ENCODE measurements at regions not wholly inside any gene's neighbourhood (a gene's known extent, or its start where the extent isn't known, plus 50 kb on each side); places are given as distances from the start of the nearest gene placed in this dataset.

GRCh38 chr1:56152635-56153034 lies 426.7 kb downstream of the PLPP3 start:
- Histone ChIP-seq H3K18ac (ENCODE audit: low read length) (no peak overlapping the region), H3K27ac (ENCODE audit: low read depth, low read length) (no peak overlapping the region), H4K8ac (ENCODE audit: low read depth, low read length) (no peak overlapping the region), H3K4me3 (ENCODE audit: low read depth, low read length) (no peak overlapping the region), H4K91ac (ENCODE audit: low read depth, low read length) (no peak overlapping the region), H3K79me2 (ENCODE audit: control insufficient read depth, insufficient read depth, low read length, poor library complexity) (no peaks in the 10 kb centered on the region), H3K36me3 (ENCODE audit: control insufficient read depth in 1 of 2, insufficient read depth in 2 of 2, low read length in 2 of 2) (no peaks in the 10 kb centered on the region), H2BK120ac (ENCODE audit: insufficient read depth, low read length, poor library complexity) (no peak overlapping the region), H2AK5ac (ENCODE audit: low read length) (no peak overlapping the region), H3K4me2 (ENCODE audit: low read length) (no peak overlapping the region), H3K9ac (ENCODE audit: low read length) (no peak overlapping the region), H3K4ac (ENCODE audit: low read depth, low read length) (no peak overlapping the region), H2AFZ (ENCODE audit: insufficient read depth, low read length, poor library complexity) (no peak overlapping the region), H3K23ac (ENCODE audit: low read length) (no peak overlapping the region), H3K14ac (ENCODE audit: low read length) (no peak overlapping the region), H3K9me3 (ENCODE audit: insufficient read depth, low read depth, low read length) (no peaks in the 10 kb centered on the region), H2BK5ac (ENCODE audit: low read depth, low read length, poor library complexity) (no peak overlapping the region), H3K27me3 (ENCODE audit: insufficient read depth, low read length) (no peaks in the 10 kb centered on the region), H3K4me1 (ENCODE audit: control insufficient read depth in 1 of 2, insufficient read depth in 2 of 2, low read length in 2 of 2) (peaks cover under 1 to 3% of the 10 kb centered on the region in 2 experiments), H3K79me1 (ENCODE audit: low read length) (peaks cover 2% of the 10 kb centered on the region), H2BK12ac (ENCODE audit: low read length) (no peak overlapping the region), H4K12ac (ENCODE audit: low read depth, low read length) (no peak overlapping the region)
- DNase-seq, result no peak
- WGBS (ENCODE audit: extremely low coverage, insufficient coverage, insufficient read length), result no CpG with 5 or more reads among the region's 3 CpGs

- Histone ChIP-seq H2AFZ (ENCODE audit: insufficient read depth, low read length, poor library complexity) (no peak overlapping the region), H3K9ac (ENCODE audit: low read length) (no peak overlapping the region), H3K4ac (ENCODE audit: low read depth, low read length) (no peak overlapping the region), H3K36me3 (ENCODE audit: control insufficient read depth in 1 of 2, insufficient read depth in 2 of 2, low read length in 2 of 2) (no peaks in the 10 kb centered on the region), H3K14ac (ENCODE audit: low read length) (no peak overlapping the region), H2BK5ac (ENCODE audit: low read depth, low read length, poor library complexity) (no peak overlapping the region), H3K27ac (ENCODE audit: low read depth, low read length) (no peak overlapping the region), H4K12ac (ENCODE audit: low read depth, low read length) (no peak overlapping the region), H3K4me3 (ENCODE audit: low read depth, low read length) (no peak overlapping the region), H3K27me3 (ENCODE audit: insufficient read depth, low read length) (no peaks in the 10 kb centered on the region), H4K8ac (ENCODE audit: low read depth, low read length) (no peak overlapping the region), H3K79me1 (ENCODE audit: low read length) (peaks cover 2% of the 10 kb centered on the region), H2AK5ac (ENCODE audit: low read length) (no peak overlapping the region), H2BK120ac (ENCODE audit: insufficient read depth, low read length, poor library complexity) (no peak overlapping the region), H4K91ac (ENCODE audit: low read depth, low read length) (no peak overlapping the region), H3K4me2 (ENCODE audit: low read length) (no peak overlapping the region), H3K79me2 (ENCODE audit: control insufficient read depth, insufficient read depth, low read length, poor library complexity) (no peaks in the 10 kb centered on the region), H3K18ac (ENCODE audit: low read length) (no peak overlapping the region), H3K9me3 (ENCODE audit: insufficient read depth, low read depth, low read length) (no peaks in the 10 kb centered on the region), H3K4me1 (ENCODE audit: control insufficient read depth in 1 of 2, insufficient read depth in 2 of 2, low read length in 2 of 2) (no peaks in the 10 kb centered on the region), H3K23ac (ENCODE audit: low read length) (no peak overlapping the region), H2BK12ac (ENCODE audit: low read length) (no peak overlapping the region)
- no CpG with 5 or more reads among the region's 2 CpGs for WGBS (ENCODE audit: extremely low coverage, insufficient coverage, insufficient read length)
- DNase-seq, result no peak
Observed at GRCh38 chr1:56151402-56151801, 428.0 kb downstream of the PLPP3 start.

DNA sequence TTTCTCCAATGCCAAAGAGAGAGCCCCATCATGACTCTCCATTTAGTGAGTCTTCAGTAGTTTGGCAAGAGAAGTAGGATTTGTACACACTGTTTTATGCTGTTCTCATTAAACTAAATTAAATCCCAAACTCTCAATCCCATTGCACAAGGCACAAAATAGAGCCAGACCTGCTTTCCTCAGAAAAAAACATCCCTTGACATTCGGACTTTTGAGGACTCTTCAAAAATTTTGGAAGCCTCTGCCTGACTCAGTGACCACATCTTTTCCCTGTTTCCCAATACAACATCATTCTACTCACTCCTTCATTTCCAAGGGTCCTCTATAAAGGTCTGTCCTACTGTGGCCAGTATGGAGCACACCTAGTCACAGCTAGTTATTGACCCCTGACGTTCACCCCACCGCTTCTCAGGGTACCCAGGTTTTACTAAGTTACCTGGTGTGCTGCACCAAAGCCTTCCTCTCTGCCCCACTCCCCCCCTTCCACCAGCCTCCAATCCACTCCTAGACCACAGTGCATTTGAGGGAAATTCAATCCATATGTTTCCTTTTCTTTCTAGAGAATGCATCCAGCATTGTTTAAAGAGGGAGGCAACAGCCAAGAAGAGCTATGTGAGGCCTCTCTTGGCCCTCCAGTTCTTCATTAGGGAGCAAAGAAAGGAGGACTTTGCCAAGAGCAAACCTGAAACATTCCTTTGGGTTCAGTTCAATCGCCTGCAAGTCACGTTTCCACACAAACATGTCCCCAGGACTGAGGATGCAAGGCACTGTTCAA lies 428.7 kb downstream of the PLPP3 start:
- Histone ChIP-seq H3K27ac (ENCODE audit: low read depth, low read length) (no peak overlapping the region), H2BK5ac (ENCODE audit: low read depth, low read length, poor library complexity) (no peak overlapping the region), H3K36me3 (ENCODE audit: control insufficient read depth in 1 of 2, insufficient read depth in 2 of 2, low read length in 2 of 2) (no peaks in the 10 kb centered on the region), H3K4me3 (ENCODE audit: low read depth, low read length) (no peak overlapping the region), H3K4me1 (ENCODE audit: control insufficient read depth in 1 of 2, insufficient read depth in 2 of 2, low read length in 2 of 2) (no peaks in the 10 kb centered on the region), H3K27me3 (ENCODE audit: insufficient read depth, low read length) (no peaks in the 10 kb centered on the region), H3K79me1 (ENCODE audit: low read length) (no peaks in the 10 kb centered on the region), H4K8ac (ENCODE audit: low read depth, low read length) (no peak overlapping the region), H2BK120ac (ENCODE audit: insufficient read depth, low read length, poor library complexity) (no peak overlapping the region), H2AFZ (ENCODE audit: insufficient read depth, low read length, poor library complexity) (no peak overlapping the region), H3K9me3 (ENCODE audit: insufficient read depth, low read depth, low read length) (no peaks in the 10 kb centered on the region), H2AK5ac (ENCODE audit: low read length) (no peak overlapping the region), H4K12ac (ENCODE audit: low read depth, low read length) (no peak overlapping the region), H2BK12ac (ENCODE audit: low read length) (peak overlapping the region; percentile 26), H3K4ac (ENCODE audit: low read depth, low read length) (no peak overlapping the region), H4K91ac (ENCODE audit: low read depth, low read length) (no peak overlapping the region), H3K23ac (ENCODE audit: low read length) (no peak overlapping the region), H3K9ac (ENCODE audit: low read length) (no peak overlapping the region), H3K18ac (ENCODE audit: low read length) (no peak overlapping the region), H3K4me2 (ENCODE audit: low read length) (no peak overlapping the region), H3K79me2 (ENCODE audit: control insufficient read depth, insufficient read depth, low read length, poor library complexity) (no peaks in the 10 kb centered on the region), H3K14ac (ENCODE audit: low read length) (no peak overlapping the region)
- no peak for DNase-seq
- no CpG with 5 or more reads among the region's 5 CpGs for WGBS (ENCODE audit: extremely low coverage, insufficient coverage, insufficient read length)

DNA sequence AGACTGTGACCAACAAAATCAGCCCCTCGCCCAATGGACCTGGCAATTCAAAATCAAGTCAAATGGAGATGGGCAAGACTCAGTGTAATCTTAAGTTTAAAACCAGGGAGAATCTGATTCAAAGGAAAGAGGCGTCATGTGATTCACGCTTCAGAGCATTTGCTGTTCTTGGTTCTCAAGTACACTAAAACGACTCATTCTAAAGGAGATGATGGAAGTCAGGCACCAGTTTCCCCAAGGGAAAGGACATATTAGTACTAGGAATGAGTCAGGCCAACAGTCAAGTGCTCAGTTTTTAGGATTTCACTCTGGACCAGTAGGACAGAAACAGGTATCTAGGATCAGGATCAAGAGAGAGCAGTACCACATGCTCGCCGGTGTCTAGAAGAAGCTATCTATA lies 429.6 kb downstream of the PLPP3 start:
- H3K9me3 ChIP-seq (ENCODE audit: insufficient read depth, low read depth, low read length), result no peaks in the 10 kb centered on the region
- no CpG with 5 or more reads among the region's 6 CpGs for WGBS (ENCODE audit: extremely low coverage, insufficient coverage, insufficient read length)

More for the DNA sequence above, 429.6 kb downstream of the PLPP3 start:
- Histone ChIP-seq H3K4me3 (ENCODE audit: low read depth, low read length) (no peak overlapping the region), H2AK5ac (ENCODE audit: low read length) (no peak overlapping the region), H2AFZ (ENCODE audit: insufficient read depth, low read length, poor library complexity) (no peak overlapping the region), H4K12ac (ENCODE audit: low read depth, low read length) (no peak overlapping the region), H4K91ac (ENCODE audit: low read depth, low read length) (no peak overlapping the region), H3K27ac (ENCODE audit: low read depth, low read length) (no peak overlapping the region), H3K79me1 (ENCODE audit: low read length) (no peaks in the 10 kb centered on the region), H3K4me1 (ENCODE audit: control insufficient read depth in 1 of 2, insufficient read depth in 2 of 2, low read length in 2 of 2) (no peaks in the 10 kb centered on the region), H3K4me2 (ENCODE audit: low read length) (no peak overlapping the region), H4K8ac (ENCODE audit: low read depth, low read length) (no peak overlapping the region), H3K36me3 (ENCODE audit: control insufficient read depth in 1 of 2, insufficient read depth in 2 of 2, low read length in 2 of 2) (no peaks in the 10 kb centered on the region), H3K14ac (ENCODE audit: low read length) (no peak overlapping the region), H2BK5ac (ENCODE audit: low read depth, low read length, poor library complexity) (no peak overlapping the region), H3K4ac (ENCODE audit: low read depth, low read length) (no peak overlapping the region), H3K18ac (ENCODE audit: low read length) (no peak overlapping the region), H3K23ac (ENCODE audit: low read length) (no peak overlapping the region), H3K9ac (ENCODE audit: low read length) (no peak overlapping the region), H3K79me2 (ENCODE audit: control insufficient read depth, insufficient read depth, low read length, poor library complexity) (no peaks in the 10 kb centered on the region), H2BK120ac (ENCODE audit: insufficient read depth, low read length, poor library complexity) (no peak overlapping the region), H3K27me3 (ENCODE audit: insufficient read depth, low read length) (no peaks in the 10 kb centered on the region), H2BK12ac (ENCODE audit: low read length) (no peak overlapping the region)
- no peak for DNase-seq

Data from trophoblast cell (in vitro differentiated cells and primary cell).